GM12878 (cell line): ENCODE measurements at regions not wholly inside any gene's neighbourhood (a gene's known extent, or its start where the extent isn't known, plus 50 kb on each side); places are given as distances from the start of the nearest gene placed in this dataset.

Source experiments
- ATAC-seq: fragments of 200-7000 bp; cut with Tn5 transposase; 3 replicates; pipeline ENCODE4 v1.9.1; 2020; ENCODE audit warnings: mild to moderate bottlenecking, moderate library complexity
- BruUV-seq: library from RNA; stranded (reverse); fragments of 400-500 nt; replicated peaks from 2 replicates; lab custom pipeline; 2021; lab: Mats Ljungman, UMichigan
- CTCF ChIA-PET: fragments of 300-600 bp; sonication (Branson Sonifier 250); formaldehyde crosslinking; extraction: SDS; loops from one replicate; lab custom pipeline; 2021; ENCODE audit warnings: inconsistent platforms; lab: Yijun Ruan, JAX
- POLR2A ChIA-PET: fragments of 350-600 bp; formaldehyde crosslinking; extraction: SDS; loops from one replicate; lab custom pipeline; 2021; ENCODE audit warnings: inconsistent platforms; lab: Charles Lee
- RAD21 ChIA-PET: fragments of 300-600 bp; sonication (Branson Sonifier 250); formaldehyde crosslinking; loops from one replicate; lab custom pipeline; 2023; ENCODE audit warnings: antibody characterized with exemption; ENCODE audit not compliant: unreplicated experiment; lab: Charles Lee
- SMC1A ChIA-PET: fragments of 300-600 bp; sonication (Branson Sonifier 250); formaldehyde crosslinking; loops from one replicate; lab custom pipeline; 2023; ENCODE audit not compliant: unreplicated experiment, uncharacterized antibody; lab: Charles Lee
- DNase-seq: peaks from one replicate; pipeline ENCODE4 v3.0.0-alpha.2; 2011; ENCODE audit warnings: low read depth, low spot score
- FAIRE-seq: peaks from 3 replicates; lab custom pipeline; 2011; peaks lifted over from hg19 to GRCh38; lab: Jason Lieb, UNC
- H2AFZ ChIP-seq: 2 replicates; pipeline ENCODE4 v1.6.0; 2011; ENCODE audit warnings: low read depth, low read length, control low read depth; ENCODE audit not compliant: control insufficient read depth
- H3K27ac ChIP-seq: 2 replicates; pipeline ENCODE4 v1.5.1; 2011; ENCODE audit warnings: control low read depth; ENCODE audit not compliant: control insufficient read depth, insufficient read depth
- H3K27me3 ChIP-seq, 2 experiments: replicated peaks in 1 of 2; 2 replicates each; pipeline versions ENCODE4 v1.6.0 to v1.6.1; 2011; ENCODE audit warnings: low read length in 1 of 2; ENCODE audit not compliant: control insufficient read depth in 2 of 2, insufficient read depth in 2 of 2
- H3K36me3 ChIP-seq, 2 experiments: 2 replicates each; pipeline ENCODE4 v1.5.1; 2011; ENCODE audit warnings: low read length in 1 of 2; ENCODE audit not compliant: control insufficient read depth in 2 of 2, insufficient read depth in 2 of 2
- H3K4me1 ChIP-seq: 2 replicates; pipeline ENCODE4 v1.6.1; 2011; ENCODE audit warnings: mild to moderate bottlenecking, low read length, moderate library complexity, mixed read lengths; ENCODE audit not compliant: control insufficient read depth, insufficient read depth
- H3K4me2 ChIP-seq: 2 replicates; pipeline ENCODE4 v1.6.0; 2011; ENCODE audit warnings: control low read depth; ENCODE audit not compliant: control insufficient read depth, insufficient read depth
- H3K4me3 ChIP-seq: fragments of 200-600 bp; sonication (generic); 2 replicates; pipeline ENCODE4 v1.5.1; 2016
- H3K79me2 ChIP-seq: 2 replicates; pipeline ENCODE4 v1.6.0; 2011; ENCODE audit warnings: low read length; ENCODE audit not compliant: control insufficient read depth, insufficient read depth
- H3K9ac ChIP-seq: 2 replicates; pipeline ENCODE4 v1.8.0; 2011; ENCODE audit warnings: low read length, control low read depth, mixed read lengths; ENCODE audit not compliant: control insufficient read depth, insufficient read depth
- H3K9me3 ChIP-seq: replicated peaks from 3 replicates; pipeline ENCODE4 v1.5.1; 2011; ENCODE audit warnings: mild to moderate bottlenecking, low read length; ENCODE audit not compliant: control insufficient read depth, insufficient read depth
- H4K20me1 ChIP-seq: 2 replicates; pipeline ENCODE4 v1.6.0; 2011; ENCODE audit not compliant: control insufficient read depth, insufficient read depth
- BACH1 ChIP-seq: fragments of 450-650 bp; IDR thresholded peaks from 2 replicates; pipeline ENCODE4 v1.6.1; 2017; ENCODE audit warnings: mild to moderate bottlenecking, borderline replicate concordance
- DPF2 ChIP-seq: fragments of 450-650 bp; IDR thresholded peaks from 2 replicates; pipeline ENCODE4 v1.6.1; 2017; ENCODE audit warnings: mild to moderate bottlenecking
- EP300 ChIP-seq, 2 experiments: fragments of 150-350 bp in 1 of 2; IDR thresholded peaks; 2 replicates each; pipeline ENCODE4 v1.6.1; 2011 to 2012; ENCODE audit warnings: low read depth in 2 of 2, low read length in 2 of 2, borderline replicate concordance in 1 of 2, improper control_type of control experiment in 1 of 2, inconsistent platforms in 1 of 2; ENCODE audit not compliant: control insufficient read depth in 1 of 2
- FOS ChIP-seq: IDR thresholded peaks from 3 replicates; pipeline ENCODE4 v1.6.1; 2011; ENCODE audit warnings: borderline replicate concordance; ENCODE audit not compliant: insufficient read length; ENCODE audit errors: extremely low read depth
- KDM1A ChIP-seq: fragments of 200-600 bp; sonication (generic); IDR thresholded peaks from 2 replicates; pipeline ENCODE4 v1.6.1; 2016; ENCODE audit warnings: borderline replicate concordance
- ZNF274 ChIP-seq: IDR thresholded peaks from one replicate; pipeline ENCODE4 v1.8.0; 2011; ENCODE audit not compliant: insufficient read length, insufficient read depth
- WGBS: methylation state at CpG from one replicate; pipeline ENCODE4 v1.1.6; 2016; ENCODE audit warnings: low lambda C conversion rate; ENCODE audit not compliant: insufficient replicate concordance, insufficient coverage; ENCODE audit errors: missing lambda C conversion rate; 5-methylcytosine and 5-hydroxymethylcytosine counted together
- in situ Hi-C: fragments of 300-500 bp; cut with MboI; formaldehyde crosslinking; loops from 9 replicates; pipeline ENCODE4 v1.14.3; 2018; ENCODE audit warnings: mixed read lengths
- intact Hi-C: fragments of 100-400 bp; cut with micrococcal nuclease; formaldehyde crosslinking; loops from one replicate; pipeline ENCODE4 v1.14.2; 2022; ENCODE audit not compliant: unreplicated experiment
- TF ChIP-seq, protein P1 (sequence below): fragments of 450-650 bp; IDR thresholded peaks from 2 replicates; pipeline ENCODE4 v1.6.1; 2018; ENCODE audit warnings: mild to moderate bottlenecking, low read depth, moderate library complexity; ENCODE audit not compliant: partially characterized antibody

DNA sequence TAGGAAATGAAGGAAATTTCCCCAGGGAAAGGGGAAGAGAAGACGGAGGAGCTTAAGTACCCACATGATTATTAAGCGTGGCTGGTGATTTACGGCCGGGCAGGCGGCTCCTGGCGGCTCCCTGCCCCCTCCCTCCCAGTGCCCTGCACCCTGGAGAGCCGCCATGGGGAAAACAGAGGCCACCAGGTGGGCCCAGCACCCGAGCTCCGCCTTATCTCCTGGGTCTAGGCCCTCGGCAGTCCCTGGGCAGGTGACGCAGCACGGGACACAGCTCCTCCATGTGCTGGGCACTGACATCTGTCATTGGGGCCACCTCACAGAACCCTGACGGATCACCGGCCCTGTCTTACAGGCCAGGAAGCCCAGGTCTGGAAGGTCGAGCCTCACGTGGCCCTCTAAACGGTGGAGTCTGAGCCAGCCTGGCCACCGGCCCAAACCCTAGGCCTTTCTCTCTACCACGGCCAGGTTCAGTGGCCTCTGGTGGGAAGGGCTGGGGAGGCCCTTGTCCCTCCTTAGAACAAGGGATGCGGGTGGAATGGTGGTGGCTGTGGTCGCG is 60.2 kb upstream of the PPARA start:
- 96% methylated on average over 18 of the region's 22 CpGs for WGBS
- Histone ChIP-seq H3K36me3 (no peaks in the 10 kb centered on the region), H2AFZ (no peak overlapping the region), H3K4me3 (no peak overlapping the region), H4K20me1 (no peaks in the 10 kb centered on the region), H3K4me2 (no peak overlapping the region), H3K4me1 (no peaks in the 10 kb centered on the region), H3K27ac (no peak overlapping the region), H3K79me2 (no peaks in the 10 kb centered on the region), H3K9ac (no peak overlapping the region), H3K9me3 (no peaks in the 10 kb centered on the region), H3K27me3 (no peaks in the 10 kb centered on the region)
- in situ Hi-C loops: no loop called here
- SMC1A ChIA-PET: no interaction called here
- POLR2A ChIA-PET: no interaction called here
- TF ChIP-seq ZNF274 (no peak), KDM1A (no peak), BACH1 (no peak), FOS (no peak), EP300 (IDR thresholded peaks at IDR 0.05; ENCODE audit: borderline replicate concordance in 1 of 2, control insufficient read depth in 1 of 2, low read depth in 2 of 2, low read length in 2 of 2) (no peak), DPF2 (no peak)
- TF ChIP-seq, protein P1, sequence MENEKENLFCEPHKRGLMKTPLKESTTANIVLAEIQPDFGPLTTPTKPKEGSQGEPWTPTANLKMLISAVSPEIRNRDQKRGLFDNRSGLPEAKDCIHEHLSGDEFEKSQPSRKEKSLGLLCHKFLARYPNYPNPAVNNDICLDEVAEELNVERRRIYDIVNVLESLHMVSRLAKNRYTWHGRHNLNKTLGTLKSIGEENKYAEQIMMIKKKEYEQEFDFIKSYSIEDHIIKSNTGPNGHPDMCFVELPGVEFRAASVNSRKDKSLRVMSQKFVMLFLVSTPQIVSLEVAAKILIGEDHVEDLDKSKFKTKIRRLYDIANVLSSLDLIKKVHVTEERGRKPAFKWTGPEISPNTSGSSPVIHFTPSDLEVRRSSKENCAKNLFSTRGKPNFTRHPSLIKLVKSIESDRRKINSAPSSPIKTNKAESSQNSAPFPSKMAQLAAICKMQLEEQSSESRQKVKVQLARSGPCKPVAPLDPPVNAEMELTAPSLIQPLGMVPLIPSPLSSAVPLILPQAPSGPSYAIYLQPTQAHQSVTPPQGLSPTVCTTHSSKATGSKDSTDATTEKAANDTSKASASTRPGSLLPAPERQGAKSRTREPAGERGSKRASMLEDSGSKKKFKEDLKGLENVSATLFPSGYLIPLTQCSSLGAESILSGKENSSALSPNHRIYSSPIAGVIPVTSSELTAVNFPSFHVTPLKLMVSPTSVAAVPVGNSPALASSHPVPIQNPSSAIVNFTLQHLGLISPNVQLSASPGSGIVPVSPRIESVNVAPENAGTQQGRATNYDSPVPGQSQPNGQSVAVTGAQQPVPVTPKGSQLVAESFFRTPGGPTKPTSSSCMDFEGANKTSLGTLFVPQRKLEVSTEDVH: no peak
- no TSS peak for BruUV-seq
- no peak for ATAC-seq
- DNase-seq: no peak
- FAIRE-seq: no peak
- RAD21 ChIA-PET: no interaction called here
- intact Hi-C loops: no loop called here
- CTCF ChIA-PET: interaction anchor here (1.0 kb wide), 1 partner anchor 26 kb away, joined by 3 read pairs; no protein-coding TSS in a partner anchor
